HG03139 (cell line): ENCODE measurements at regions not wholly inside any gene's neighbourhood (a gene's known extent, or its start where the extent isn't known, plus 50 kb on each side); places are given as distances from the start of the nearest gene placed in this dataset.
"Not testable (repeated sequence)": the region's sequence is repeated elsewhere in the genome, so short reads cannot be mapped to it uniquely, and the experiment has no call there.

ENCODE experiments used
- ATAC-seq: cut with Tn5 transposase; IDR thresholded peaks from one replicate; pipeline ENCODE4 v1.9.1; 2021; ENCODE audit not compliant: unreplicated experiment

GRCh38 chr9:71514344-71514975 lies 253.9 kb downstream of the CEMIP2 start:
- no peak for ATAC-seq

- ATAC-seq: no peak
Measured at GRCh38 chr9:71509054-71509453, 259.3 kb downstream of the CEMIP2 start.

- ATAC-seq: not testable (repeated sequence)
Measured at GRCh38 chr9:71508141-71508540, 260.2 kb downstream of the CEMIP2 start.

GRCh38 chr9:71506821-71507220 lies 261.5 kb downstream of the CEMIP2 start:
- no peak for ATAC-seq

- no peak for ATAC-seq
Measured at GRCh38 chr9:71504636-71505035, 263.7 kb downstream of the CEMIP2 start.

GRCh38 chr9:71498691-71499090 lies 269.6 kb downstream of the CEMIP2 start:
- no peak for ATAC-seq

GRCh38 chr9:71490810-71491209 lies 277.5 kb downstream of the CEMIP2 start:
- no peak for ATAC-seq

GRCh38 chr9:71487061-71487460 lies 281.3 kb downstream of the CEMIP2 start:
- no peak for ATAC-seq

- ATAC-seq: no peak
Measured at GRCh38 chr9:71485326-71485725, 283.0 kb downstream of the CEMIP2 start.

- ATAC-seq: no peak
Measured at GRCh38 chr9:71483436-71483835, 284.9 kb downstream of the CEMIP2 start.

GRCh38 chr9:71479621-71480020 lies 288.7 kb downstream of the CEMIP2 start:
- ATAC-seq: no peak

- no peak for ATAC-seq
Measured at GRCh38 chr9:71472400-71472799, 295.9 kb downstream of the CEMIP2 start.

- no peak for ATAC-seq
Measured at GRCh38 chr9:71465392-71465791, 302.9 kb downstream of the CEMIP2 start.

- ATAC-seq: no peak
Measured at GRCh38 chr9:71459082-71459481, 309.2 kb downstream of the CEMIP2 start.

GRCh38 chr9:71446473-71447411 lies 321.6 kb downstream of the CEMIP2 start:
- ATAC-seq: peak; percentile 74

GRCh38 chr9:71446106-71446472 lies 322.2 kb downstream of the CEMIP2 start:
- ATAC-seq: no peak

- ATAC-seq: no peak
Measured at GRCh38 chr9:71442937-71443336, 321.5 kb upstream of the TRPM3 start.

GRCh38 chr9:71441266-71441665 lies 319.8 kb upstream of the TRPM3 start:
- no peak for ATAC-seq

- no peak for ATAC-seq
Measured at GRCh38 chr9:71431931-71432330, 310.5 kb upstream of the TRPM3 start.

- ATAC-seq: not testable (repeated sequence)
Measured at GRCh38 chr9:71407341-71407740, 285.9 kb upstream of the TRPM3 start.

GRCh38 chr9:71403106-71403505 lies 281.7 kb upstream of the TRPM3 start:
- no peak for ATAC-seq

- ATAC-seq: no peak
Measured at GRCh38 chr9:71393005-71393404, 271.6 kb upstream of the TRPM3 start.
